ENCODE measurements at regions not wholly inside any gene's neighbourhood (a gene's known extent, or its start where the extent isn't known, plus 50 kb on each side); places are given as distances from the start of the nearest gene placed in this dataset.

GRCh38 chr11:26044389-26044788, 287.5 kb upstream of the ANO3 start:
- no peak overlapping the region for H3K4me3 ChIP-seq (replicated peaks; ENCODE audit: low read depth, low read length)
- no peak for DNase-seq (ENCODE audit: low read depth)
- TF ChIP-seq, protein P1, sequence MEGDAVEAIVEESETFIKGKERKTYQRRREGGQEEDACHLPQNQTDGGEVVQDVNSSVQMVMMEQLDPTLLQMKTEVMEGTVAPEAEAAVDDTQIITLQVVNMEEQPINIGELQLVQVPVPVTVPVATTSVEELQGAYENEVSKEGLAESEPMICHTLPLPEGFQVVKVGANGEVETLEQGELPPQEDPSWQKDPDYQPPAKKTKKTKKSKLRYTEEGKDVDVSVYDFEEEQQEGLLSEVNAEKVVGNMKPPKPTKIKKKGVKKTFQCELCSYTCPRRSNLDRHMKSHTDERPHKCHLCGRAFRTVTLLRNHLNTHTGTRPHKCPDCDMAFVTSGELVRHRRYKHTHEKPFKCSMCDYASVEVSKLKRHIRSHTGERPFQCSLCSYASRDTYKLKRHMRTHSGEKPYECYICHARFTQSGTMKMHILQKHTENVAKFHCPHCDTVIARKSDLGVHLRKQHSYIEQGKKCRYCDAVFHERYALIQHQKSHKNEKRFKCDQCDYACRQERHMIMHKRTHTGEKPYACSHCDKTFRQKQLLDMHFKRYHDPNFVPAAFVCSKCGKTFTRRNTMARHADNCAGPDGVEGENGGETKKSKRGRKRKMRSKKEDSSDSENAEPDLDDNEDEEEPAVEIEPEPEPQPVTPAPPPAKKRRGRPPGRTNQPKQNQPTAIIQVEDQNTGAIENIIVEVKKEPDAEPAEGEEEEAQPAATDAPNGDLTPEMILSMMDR (IDR thresholded peaks at IDR 0.05; ENCODE audit: low read length, missing control alignments), result no peak

DNA sequence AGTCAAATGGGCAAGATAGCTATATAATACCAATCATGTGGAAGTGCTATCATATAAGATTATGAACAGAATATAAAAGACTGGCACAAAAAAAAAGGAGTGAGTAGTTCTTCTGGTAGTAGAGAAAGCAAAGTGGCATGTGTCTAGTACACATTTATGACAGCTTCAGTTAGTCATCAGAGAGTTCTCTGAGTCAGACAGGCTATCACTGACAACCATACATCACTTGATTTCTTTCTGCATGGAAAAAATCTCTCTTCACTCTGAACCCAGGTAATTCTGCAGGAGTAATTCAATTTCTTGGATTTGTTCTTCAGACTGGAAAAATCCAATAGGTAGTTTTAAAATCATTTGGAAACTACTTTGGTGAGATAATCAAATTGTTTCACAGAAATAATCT, 286.8 kb upstream of the ANO3 start:
- no peak overlapping the region for H3K4me3 ChIP-seq (replicated peaks; ENCODE audit: low read depth, low read length)
- no peak for DNase-seq (ENCODE audit: low read depth)
- TF ChIP-seq, protein P1 (IDR thresholded peaks at IDR 0.05; ENCODE audit: low read length, missing control alignments), result no peak

GRCh38 chr11:26048271-26048670, 283.7 kb upstream of the ANO3 start:
- H3K4me3 ChIP-seq (replicated peaks; ENCODE audit: low read depth, low read length), result no peak overlapping the region
- TF ChIP-seq, protein P1 (IDR thresholded peaks at IDR 0.05; ENCODE audit: low read length, missing control alignments), result no peak
- DNase-seq (ENCODE audit: low read depth), result no peak

DNA sequence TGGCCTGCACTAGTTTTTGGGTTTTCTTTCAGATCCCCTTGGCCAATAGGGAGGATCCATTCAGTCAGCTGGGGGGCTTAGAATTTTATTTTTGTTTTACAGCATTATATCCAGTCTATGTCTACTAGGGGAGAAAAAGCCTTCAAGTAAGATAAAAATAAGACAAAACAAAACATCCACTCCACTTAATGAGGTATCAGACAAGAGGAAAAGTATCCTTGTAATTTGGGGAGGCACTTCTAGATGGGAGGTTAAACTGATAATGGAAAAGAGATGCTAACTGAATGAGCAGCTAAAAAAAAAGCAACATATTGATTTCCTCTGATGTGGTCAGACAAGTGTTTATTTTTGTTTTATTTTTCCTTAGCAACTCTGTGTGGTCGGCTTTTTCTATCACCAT, 278.0 kb upstream of the ANO3 start:
- TF ChIP-seq, protein P1 (IDR thresholded peaks at IDR 0.05; ENCODE audit: low read length, missing control alignments), result no peak
- no peak for DNase-seq (ENCODE audit: low read depth)
- H3K4me3 ChIP-seq (replicated peaks; ENCODE audit: low read depth, low read length), result no peak overlapping the region

GRCh38 chr11:26062660-26063059, 269.3 kb upstream of the ANO3 start:
- TF ChIP-seq, protein P1 (IDR thresholded peaks at IDR 0.05; ENCODE audit: low read length, missing control alignments), result no peak
- DNase-seq (ENCODE audit: low read depth), result no peak
- no peak overlapping the region for H3K4me3 ChIP-seq (replicated peaks; ENCODE audit: low read depth, low read length)

- TF ChIP-seq, protein P1 (IDR thresholded peaks at IDR 0.05; ENCODE audit: low read length, missing control alignments), result no peak
- DNase-seq (ENCODE audit: low read depth), result no peak
- no peak overlapping the region for H3K4me3 ChIP-seq (replicated peaks; ENCODE audit: low read depth, low read length)
Measured at GRCh38 chr11:26063915-26064314, 268.0 kb upstream of the ANO3 start.

- no peak overlapping the region for H3K4me3 ChIP-seq (replicated peaks; ENCODE audit: low read depth, low read length)
- TF ChIP-seq, protein P1 (IDR thresholded peaks at IDR 0.05; ENCODE audit: low read length, missing control alignments), result no peak
- no peak for DNase-seq (ENCODE audit: low read depth)
Measured at GRCh38 chr11:26065944-26066343, 266.0 kb upstream of the ANO3 start.

Measured in fibroblast of pulmonary artery (primary cell).